GM13977 (cell line): ENCODE measurements at regions not wholly inside any gene's neighbourhood (a gene's known extent, or its start where the extent isn't known, plus 50 kb on each side); places are given as distances from the start of the nearest gene placed in this dataset.

Experiments
- DNase-seq: peaks from one replicate; pipeline ENCODE4 v3.0.0; 2012; ENCODE audit warnings: low spot score
- in situ Hi-C: fragments of 300-500 bp; cut with MboI; formaldehyde crosslinking; loops from one replicate; pipeline ENCODE4 v1.12.0; 2022; ENCODE audit warnings: low sequenced_read_pairs, low pct_unique_long_range_greater_than_20kb, mixed read lengths, inconsistent platforms; ENCODE audit not compliant: unreplicated experiment
- TF ChIP-seq, protein P1 (sequence below): IDR thresholded peaks from 2 replicates; pipeline ENCODE4 v1.5.1; 2012; ENCODE audit warnings: mild to moderate bottlenecking, control low read depth; ENCODE audit not compliant: insufficient read depth; ENCODE audit errors: extremely low read depth, missing control alignments

DNA sequence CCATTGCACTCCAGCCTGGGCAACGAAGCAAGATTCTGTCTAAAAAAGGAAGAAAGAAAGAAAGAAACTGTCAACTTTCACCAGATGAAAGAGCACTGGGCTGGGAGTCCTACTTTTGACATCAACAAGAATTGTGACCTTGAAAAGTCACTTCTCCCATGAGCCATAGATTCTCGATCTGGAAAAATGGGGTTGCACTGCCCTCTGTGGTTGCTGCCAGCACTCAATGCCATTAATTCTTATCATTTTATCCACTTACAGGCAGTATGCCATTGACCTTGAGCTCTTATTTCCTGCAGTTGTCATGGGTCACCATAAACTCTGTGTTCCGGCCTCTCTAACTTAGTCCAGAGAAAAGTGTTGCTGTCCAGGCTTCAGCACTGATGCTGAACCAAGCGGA lies 137.2 kb downstream of the NOC3L start:
- in situ Hi-C loops, result no loop called here
- TF ChIP-seq, protein P1, sequence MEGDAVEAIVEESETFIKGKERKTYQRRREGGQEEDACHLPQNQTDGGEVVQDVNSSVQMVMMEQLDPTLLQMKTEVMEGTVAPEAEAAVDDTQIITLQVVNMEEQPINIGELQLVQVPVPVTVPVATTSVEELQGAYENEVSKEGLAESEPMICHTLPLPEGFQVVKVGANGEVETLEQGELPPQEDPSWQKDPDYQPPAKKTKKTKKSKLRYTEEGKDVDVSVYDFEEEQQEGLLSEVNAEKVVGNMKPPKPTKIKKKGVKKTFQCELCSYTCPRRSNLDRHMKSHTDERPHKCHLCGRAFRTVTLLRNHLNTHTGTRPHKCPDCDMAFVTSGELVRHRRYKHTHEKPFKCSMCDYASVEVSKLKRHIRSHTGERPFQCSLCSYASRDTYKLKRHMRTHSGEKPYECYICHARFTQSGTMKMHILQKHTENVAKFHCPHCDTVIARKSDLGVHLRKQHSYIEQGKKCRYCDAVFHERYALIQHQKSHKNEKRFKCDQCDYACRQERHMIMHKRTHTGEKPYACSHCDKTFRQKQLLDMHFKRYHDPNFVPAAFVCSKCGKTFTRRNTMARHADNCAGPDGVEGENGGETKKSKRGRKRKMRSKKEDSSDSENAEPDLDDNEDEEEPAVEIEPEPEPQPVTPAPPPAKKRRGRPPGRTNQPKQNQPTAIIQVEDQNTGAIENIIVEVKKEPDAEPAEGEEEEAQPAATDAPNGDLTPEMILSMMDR, result no peak
- no peak for DNase-seq

DNA sequence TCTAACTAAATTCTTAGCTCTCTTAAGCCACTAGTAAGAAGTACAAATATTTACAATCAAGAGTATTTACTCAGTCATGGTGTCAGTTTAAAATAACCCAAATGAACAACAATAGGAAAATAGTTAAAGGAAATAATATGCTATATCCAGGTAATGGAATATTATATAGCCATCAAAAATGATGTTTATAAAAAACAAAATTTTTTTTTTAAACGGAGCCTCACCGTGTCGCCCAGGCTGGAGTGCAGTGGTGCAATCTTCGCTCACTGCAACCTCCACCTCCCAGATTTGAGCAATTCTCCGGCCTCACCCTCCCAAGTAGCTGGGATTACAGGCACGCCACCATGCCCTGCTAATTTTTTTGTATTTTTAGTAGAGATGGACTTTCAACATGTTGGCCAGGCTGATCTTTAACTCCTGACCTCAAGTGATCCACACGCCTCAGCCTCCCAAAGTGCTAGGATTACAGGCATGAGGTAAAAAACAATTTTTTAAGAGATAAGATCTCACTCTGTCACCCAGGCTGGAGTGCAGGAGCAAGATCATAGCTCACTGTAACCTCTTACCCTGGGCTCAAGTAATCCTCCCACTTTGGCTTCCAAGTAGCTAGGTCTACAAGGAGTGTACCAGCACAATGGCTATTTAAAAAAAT lies 132.5 kb downstream of the NOC3L start:
- TF ChIP-seq, protein P1, result no peak
- no peak for DNase-seq
- in situ Hi-C loops, result no loop called here

- DNase-seq, result peak; percentile 34
- in situ Hi-C loops, result no loop called here
- TF ChIP-seq, protein P1, result no peak
Measured at GRCh38 chr10:94232711-94233383, 129.9 kb downstream of the NOC3L start.

DNA sequence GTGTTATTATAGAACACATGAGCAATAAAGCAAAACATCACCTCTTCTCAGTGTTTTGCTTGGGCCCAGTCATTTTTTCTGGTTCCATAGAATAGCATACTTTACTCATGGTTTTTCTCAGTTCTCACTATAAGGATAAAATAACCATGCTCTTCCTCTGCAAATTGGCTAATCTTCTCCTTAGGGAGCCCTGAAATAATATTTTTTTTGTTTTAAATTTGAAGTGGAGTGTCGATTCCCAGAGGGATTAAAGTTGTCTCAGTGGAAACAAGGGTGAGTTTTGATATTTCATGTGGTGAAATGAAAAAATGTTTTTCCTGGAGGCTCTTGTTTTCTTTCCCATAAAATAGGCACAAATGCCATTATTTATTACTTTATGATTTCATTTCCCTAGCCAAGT lies 127.3 kb downstream of the NOC3L start:
- DNase-seq, result no peak
- TF ChIP-seq, protein P1, result no peak
- in situ Hi-C loops, result no loop called here

DNA sequence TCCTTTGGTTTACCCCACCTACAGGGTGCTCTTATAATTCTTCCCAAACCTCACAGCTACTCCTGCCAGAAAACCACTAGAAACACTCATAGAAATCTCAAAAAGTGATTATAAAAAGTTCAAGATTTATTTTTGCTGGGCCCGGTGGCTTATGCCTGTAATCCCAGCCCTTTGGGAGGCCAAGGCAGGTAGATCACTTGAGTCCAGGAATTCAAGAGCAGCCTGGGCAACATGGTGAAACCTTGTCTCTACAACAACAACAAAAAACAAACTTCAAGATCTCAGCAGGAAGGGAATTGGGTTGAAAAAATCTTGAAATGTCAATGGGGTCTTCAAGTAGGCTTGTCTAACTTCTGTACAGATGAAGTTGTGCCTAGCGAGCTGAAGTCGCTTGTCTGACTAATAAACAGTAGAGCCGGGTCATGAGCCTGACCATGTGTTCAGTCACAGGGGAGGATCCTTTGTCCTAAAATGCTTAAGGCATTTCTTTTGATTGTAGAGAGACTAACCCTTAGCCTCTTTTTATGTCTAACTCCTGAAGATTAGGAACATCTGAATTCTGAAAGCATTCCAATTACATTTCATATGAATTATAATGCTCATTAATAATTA lies 124.6 kb downstream of the NOC3L start:
- in situ Hi-C loops, result no loop called here
- TF ChIP-seq, protein P1, result no peak

GRCh38 chr10:94239696-94240095 lies 123.0 kb downstream of the NOC3L start:
- TF ChIP-seq, protein P1, result no peak
- in situ Hi-C loops, result no loop called here
- DNase-seq, result no peak

More for the DNA sequence above, 124.6 kb downstream of the NOC3L start:
- no peak for DNase-seq
